ENCODE measurements at regions not wholly inside any gene's neighbourhood (a gene's known extent, or its start where the extent isn't known, plus 50 kb on each side); places are given as distances from the start of the nearest gene placed in this dataset.

DNA sequence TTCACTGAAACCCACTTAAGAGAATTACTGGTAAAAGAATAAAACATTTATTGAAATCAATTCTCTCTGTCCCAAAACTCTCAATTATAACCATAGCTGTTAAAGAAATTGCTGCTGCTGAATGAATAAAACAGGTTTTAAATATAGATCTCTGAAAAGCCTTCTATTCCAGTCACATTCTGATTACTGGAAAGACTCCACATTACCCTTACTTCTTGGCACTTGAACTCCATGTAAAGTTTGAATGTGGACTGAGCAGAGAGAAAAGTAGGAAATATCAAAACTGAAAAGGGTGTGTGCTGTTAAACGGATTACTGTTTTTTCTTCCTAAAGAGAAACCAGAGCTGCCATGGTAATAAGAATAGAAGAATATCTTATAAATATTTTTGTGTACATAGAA is 655.3 kb upstream of the SETBP1 start:
- no peak for DNase-seq

DNA sequence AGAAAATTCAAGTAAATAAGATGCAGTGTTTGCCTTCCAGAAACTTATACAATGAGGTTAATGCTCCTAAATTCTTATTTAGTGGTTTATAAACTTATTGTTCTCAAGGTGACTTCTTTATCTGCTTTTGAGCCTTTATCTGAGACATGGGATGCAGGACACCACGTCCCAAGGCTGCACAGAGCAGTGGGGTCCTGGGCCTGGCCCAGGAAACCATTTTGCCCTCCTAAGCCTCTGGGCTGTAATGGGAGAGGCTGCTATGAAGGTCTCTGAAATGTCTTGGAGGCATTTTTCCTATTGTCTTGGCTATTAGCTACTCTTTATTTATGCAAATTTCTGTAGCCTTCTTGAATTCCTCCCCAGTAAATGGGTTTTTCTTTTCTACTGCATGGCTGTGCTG is 652.6 kb upstream of the SETBP1 start:
- DNase-seq = no peak

GRCh38 chr18:44031063-44031462 is 649.6 kb upstream of the SETBP1 start:
- no peak for DNase-seq

DNA sequence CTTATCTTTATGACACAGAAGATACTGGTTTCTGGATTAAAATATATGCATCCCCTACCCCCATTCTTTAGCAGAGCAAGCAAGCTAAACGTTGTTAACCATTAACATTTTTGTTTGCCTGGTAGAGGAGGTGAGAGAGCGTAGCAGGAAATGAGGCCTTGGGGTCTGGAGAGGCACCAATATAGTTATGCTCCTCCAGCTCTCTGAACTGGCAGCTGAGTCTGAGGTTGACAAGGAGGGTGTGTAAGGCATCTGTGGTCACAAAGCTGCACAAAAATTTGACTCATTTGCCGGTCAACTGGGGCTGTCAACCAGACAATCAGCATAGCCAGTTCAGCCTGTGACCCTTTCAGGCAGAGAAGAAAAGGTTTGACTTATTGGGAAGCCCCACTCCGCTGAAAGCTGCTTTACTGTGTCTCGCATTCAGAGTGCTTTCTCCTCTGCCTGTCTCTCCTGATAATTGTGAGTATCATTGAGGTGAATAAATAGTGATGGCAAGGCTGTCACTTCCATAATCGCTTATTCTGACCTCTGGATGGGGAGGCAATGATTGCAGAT is 647.5 kb upstream of the SETBP1 start:
- no peak for DNase-seq

- no peak for DNase-seq
These were observed 645.1 kb upstream of the SETBP1 start for GRCh38 chr18:44035554-44035953.

- DNase-seq = no peak
These were observed 644.2 kb upstream of the SETBP1 start for GRCh38 chr18:44036501-44036900.

DNA sequence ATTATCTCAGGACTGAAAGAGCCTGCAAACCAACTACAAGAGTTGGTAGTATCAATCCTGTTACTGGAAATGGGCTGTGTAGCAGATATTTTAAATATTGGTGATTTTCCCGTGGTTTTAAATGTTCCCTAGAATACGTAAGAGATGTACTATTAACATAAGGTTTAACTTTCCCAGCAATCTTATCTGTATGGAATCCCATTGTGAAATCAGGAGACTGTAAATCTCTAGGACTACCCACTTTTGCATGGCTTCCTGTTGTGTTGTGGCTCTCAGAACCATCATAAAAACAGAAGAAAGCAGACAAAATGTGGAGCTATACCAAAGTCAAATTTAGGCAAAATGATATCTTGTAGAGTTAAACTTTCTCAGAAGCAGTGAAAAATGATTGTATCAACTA is 641.5 kb upstream of the SETBP1 start:
- no peak for DNase-seq

- no peak for DNase-seq
These were observed 640.9 kb upstream of the SETBP1 start for GRCh38 chr18:44039826-44040225.

DNA sequence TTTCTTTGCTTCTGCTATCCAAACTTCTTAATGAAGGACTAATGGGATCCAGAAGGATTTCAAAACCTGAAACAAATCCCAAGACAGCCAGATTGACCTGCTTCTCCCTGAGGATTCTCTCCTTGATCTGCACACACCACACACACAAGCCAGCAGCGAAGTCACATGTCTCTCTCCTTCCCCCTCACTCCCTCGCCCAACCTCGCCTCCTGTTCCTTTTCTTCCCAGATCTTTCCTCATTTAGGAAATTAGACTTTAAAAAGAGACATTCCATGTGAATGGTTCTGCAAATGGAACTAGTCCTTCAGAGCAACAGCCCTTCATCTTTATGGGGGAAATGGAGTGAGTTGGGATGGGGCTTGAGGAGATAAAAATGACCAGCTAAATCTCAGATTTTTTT is 639.1 kb upstream of the SETBP1 start:
- DNase-seq = no peak

DNA sequence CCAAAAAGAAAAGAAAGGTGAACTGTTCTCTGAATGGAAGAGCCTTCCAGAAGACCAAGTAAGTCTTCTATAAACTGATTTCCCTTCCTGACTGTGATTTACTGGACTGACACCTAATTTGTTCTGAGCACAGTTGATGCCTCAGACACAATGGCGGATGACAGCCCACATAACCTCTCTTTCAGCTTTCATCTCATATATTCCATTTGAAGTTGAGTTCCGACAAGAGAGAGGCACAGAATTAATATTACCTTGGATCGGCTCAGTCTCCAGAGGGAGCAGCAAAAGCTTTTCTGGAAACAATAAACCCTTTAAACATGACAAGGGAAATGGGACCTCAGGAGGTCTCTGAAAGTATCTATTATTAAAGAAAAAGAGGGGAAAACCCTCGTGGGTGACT is 638.7 kb upstream of the SETBP1 start:
- DNase-seq = no peak

- DNase-seq = no peak
These were observed 634.2 kb upstream of the SETBP1 start for GRCh38 chr18:44046376-44046975.

- DNase-seq = no peak
These were observed 633.1 kb upstream of the SETBP1 start for GRCh38 chr18:44047585-44047984.

- no peak for DNase-seq
These were observed 632.3 kb upstream of the SETBP1 start for GRCh38 chr18:44048435-44048834.

DNA sequence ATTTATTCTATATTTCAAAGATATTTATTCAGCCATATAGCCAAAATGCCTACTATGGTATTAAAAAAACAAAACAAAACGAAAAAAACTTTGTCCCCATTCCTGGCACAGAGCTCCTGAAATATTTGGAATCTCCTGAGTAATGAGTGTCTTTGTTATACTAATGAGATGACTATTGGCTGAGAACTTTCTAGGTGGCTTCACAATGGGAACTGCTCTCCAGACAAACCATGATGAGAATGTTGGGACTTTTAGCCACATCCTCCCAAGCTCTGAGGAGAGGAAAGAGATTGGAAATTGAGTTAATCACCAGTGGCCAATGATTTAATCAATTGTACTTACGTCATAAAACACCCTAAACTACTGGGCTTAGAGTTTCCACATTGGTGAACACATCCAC is 631.8 kb upstream of the SETBP1 start:
- DNase-seq = no peak

DNA sequence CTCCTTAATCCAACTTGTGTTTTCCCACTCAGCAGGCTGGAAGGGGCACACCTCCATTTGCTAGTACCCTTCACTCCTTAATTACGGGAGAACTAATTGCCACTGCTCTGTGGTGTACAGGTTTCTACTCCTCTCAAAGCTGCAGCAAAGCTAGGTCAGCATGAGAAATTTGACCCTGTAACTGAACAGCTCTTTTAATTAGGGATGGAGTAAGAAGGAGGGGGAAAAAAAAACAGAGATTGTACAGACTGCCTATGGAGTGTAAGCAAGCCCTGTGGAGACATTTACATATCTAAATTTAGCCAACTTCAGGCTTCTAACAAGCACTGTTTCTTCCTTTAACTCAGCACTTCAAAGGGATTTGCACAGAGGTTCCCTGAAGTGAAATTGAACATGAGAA is 629.7 kb upstream of the SETBP1 start:
- DNase-seq = no peak

DNA sequence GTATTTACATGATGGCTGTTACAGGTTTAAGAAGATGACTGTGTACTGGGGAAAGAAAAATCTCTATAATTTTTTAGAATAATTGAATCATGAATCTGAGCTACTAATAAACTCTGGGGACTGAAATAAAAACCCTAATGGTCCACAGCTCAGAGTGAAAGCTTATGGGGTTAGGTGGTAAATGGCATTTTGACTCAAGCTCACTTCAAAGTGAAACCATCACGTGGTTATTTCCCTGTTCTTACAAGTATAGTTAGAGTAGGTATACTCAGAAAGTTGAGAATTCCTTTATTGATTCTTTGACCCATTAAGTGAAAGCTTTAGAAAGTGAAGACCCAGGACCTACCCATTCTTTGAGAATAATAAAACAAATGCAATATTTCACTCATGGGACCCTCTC is 626.2 kb upstream of the SETBP1 start:
- DNase-seq = no peak

- no peak for DNase-seq
These were observed 620.5 kb upstream of the SETBP1 start for GRCh38 chr18:44060197-44060596.

DNA sequence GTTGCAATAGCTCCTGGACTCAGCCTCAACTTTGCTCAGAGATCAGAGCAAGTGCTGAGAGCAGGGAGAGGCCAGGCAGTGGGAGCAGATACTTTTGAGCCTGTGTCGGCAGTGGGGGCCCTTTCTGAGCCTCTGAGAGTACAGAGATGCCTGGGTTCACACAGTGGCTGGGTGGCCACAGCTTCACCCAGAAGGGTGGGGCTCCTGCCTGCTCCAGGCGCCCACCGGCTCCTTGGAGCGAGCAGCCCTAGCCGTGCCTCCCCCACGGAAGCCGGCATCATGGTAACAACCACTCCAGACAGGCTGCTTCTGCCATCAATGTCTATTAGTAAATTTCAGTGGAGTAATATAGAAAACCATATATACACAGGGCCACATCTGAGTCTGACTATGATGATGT is 619.2 kb upstream of the SETBP1 start:
- DNase-seq = no peak

DNA sequence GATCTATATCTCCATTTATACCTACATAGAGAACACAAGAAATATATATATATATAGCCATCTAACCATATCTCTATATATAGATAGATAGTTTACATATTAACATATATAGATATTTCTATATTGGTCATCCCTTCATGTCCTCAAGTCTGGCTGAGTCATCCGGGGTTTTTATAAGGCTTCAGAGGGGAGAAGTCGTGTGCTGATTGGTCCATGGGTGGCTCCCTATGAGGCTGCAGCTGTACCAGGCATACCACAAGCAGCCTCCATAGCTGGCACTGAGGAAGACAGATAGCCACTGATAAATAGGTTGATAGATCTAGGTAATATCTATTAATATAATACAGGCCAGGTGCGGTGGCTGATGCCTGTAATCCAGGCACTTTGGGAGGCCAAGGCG is 618.3 kb upstream of the SETBP1 start:
- no peak for DNase-seq

GRCh38 chr18:44065206-44065605 is 615.5 kb upstream of the SETBP1 start:
- no peak for DNase-seq

DNA sequence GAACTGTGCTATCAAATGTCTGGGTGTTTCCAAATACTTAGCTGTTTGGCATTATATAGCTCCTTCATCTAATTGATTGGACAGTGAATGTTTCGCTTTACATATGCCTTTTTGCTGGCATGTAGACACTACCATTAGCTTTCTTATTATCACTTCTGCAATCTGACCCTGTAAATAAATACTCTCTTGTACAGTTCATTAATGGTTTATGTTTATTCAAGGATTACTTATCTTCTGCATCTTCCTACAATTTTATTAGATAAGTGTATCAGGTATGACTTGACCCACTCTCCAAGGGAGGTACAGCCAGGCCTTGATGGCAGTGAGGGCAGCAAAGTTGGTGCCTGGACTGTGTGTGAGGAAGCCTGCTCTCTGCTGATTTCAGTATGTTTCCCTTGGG is 614.1 kb upstream of the SETBP1 start:
- DNase-seq = no peak

GRCh38 chr18:44067186-44067585 is 613.5 kb upstream of the SETBP1 start:
- no peak for DNase-seq

GRCh38 chr18:44075038-44075437 is 605.6 kb upstream of the SETBP1 start:
- no peak for DNase-seq

GRCh38 chr18:44079606-44080005 is 601.1 kb upstream of the SETBP1 start:
- no peak for DNase-seq

DNA sequence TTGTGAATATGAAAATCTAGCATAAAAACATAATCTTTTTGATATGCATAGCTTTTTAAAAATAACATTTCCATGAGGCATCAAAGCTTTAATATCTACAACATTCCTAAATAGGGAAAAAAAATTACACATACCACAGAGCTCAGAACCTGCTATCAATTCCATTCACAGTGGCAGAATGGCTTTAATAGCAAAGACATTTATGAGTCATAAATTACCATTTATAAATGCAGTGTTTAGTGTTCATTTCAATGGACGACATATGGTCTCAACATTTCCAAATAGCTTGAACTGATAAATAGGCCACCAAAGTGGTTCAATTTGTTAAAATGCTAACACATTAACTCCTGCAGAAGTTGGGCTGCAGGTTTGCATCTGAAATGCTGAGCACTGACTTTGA is 600.6 kb upstream of the SETBP1 start:
- DNase-seq = no peak

- DNase-seq = no peak
These were observed 591.0 kb upstream of the SETBP1 start for GRCh38 chr18:44089732-44090131.
